GM19025 (cell line): ENCODE measurements at regions not wholly inside any gene's neighbourhood (a gene's known extent, or its start where the extent isn't known, plus 50 kb on each side); places are given as distances from the start of the nearest gene placed in this dataset.
"Not testable (repeated sequence)": the region's sequence is repeated elsewhere in the genome, so short reads cannot be mapped to it uniquely, and the experiment has no call there.

Source experiments
- ATAC-seq: cut with Tn5 transposase; IDR thresholded peaks from one replicate; pipeline ENCODE4 v1.9.1; 2021; ENCODE audit warnings: mild to moderate bottlenecking, low read depth, moderate library complexity; ENCODE audit not compliant: unreplicated experiment

GRCh38 chr4:134914250-134914649 lies 712.7 kb upstream of the PABPC4L start:
- ATAC-seq, result not testable (repeated sequence)

DNA sequence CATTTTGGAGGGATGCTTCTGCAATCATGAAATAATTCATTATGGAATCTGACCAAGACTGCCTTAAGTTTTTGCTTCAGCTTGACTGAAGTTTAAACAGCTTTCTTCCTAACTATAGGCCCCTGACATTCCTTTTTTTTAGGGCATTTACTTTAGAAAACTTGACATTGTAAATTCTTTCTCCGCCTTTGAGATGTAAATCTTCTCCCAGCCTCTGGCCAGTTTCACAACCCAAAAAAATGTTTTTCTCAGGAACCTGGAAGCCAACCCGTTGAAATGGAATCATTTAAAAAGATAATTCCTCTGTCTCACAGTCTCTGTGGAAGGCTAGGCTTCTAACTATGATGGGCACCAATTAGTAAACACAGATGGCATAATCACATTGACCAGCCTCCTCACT lies 710.4 kb upstream of the PABPC4L start:
- ATAC-seq, result no peak

DNA sequence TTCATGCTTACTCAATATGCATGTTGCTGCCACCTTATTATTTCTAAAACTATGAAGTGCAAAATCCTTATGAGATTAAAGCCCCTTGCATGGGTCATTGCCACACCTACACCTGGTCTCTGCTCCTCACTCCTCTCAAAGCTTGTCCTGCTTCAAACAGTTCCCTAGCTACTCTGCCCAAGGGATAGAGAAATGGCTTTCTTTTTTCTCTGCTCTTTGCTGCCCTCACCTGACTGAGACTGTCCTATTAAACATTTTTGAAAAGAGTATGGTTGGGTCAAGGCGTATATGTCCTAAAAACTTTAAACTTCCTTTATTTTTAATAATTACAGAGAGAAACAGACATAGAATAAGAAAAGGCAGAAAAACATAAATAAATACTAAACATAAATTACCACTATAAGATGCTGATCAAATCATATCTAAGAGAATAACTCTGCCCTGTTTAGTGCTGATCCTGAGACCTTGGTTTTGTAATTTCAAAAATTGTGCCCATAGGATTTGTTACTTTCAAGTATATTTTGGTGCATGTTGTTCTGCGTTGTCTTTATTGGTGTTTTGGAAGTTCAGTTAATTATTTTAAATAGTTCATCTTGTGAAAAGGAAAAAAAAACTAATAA lies 704.9 kb upstream of the PABPC4L start:
- no peak for ATAC-seq

- no peak for ATAC-seq
These were observed 703.5 kb upstream of the PABPC4L start for GRCh38 chr4:134905061-134905460.

DNA sequence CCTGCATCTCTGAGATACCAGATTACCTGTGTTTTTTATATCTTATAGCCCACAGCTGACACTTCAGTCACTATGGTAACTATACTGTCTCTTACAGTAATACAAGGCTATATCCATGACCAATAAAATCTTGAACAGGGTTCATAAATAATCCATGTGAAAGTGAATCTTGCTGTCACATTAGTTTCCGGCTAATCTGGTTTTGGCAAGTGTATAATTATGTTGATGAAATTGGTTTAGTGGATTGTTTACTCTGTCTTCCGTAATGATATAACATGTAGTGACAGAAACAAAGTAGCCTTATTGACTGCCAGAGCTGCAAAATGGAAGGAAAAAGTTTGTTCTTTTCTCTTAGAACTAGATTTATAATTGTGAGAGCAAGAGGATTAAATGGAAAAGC lies 686.6 kb upstream of the PABPC4L start:
- no peak for ATAC-seq

GRCh38 chr4:134885436-134885835 lies 683.8 kb upstream of the PABPC4L start:
- no peak for ATAC-seq

- ATAC-seq, result no peak
These were observed 682.4 kb upstream of the PABPC4L start for GRCh38 chr4:134883831-134884449.

DNA sequence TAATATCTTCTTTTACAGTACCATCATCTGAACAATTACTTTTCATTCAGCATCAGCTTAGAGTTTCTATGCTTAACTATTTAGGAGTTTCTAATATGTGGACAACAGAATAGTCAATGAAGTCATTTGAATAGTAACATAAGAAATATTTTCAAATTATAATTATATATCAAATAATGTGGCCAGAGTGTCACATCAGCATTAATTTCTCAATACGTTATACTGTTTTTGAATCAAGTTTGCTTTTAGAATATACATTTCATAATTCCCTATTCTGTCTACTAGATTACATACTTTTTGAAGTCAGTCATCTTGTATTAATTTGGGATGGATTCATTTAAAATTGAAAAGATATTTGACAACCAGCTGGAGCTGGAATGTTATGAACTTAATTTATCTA lies 677.4 kb upstream of the PABPC4L start:
- no peak for ATAC-seq

DNA sequence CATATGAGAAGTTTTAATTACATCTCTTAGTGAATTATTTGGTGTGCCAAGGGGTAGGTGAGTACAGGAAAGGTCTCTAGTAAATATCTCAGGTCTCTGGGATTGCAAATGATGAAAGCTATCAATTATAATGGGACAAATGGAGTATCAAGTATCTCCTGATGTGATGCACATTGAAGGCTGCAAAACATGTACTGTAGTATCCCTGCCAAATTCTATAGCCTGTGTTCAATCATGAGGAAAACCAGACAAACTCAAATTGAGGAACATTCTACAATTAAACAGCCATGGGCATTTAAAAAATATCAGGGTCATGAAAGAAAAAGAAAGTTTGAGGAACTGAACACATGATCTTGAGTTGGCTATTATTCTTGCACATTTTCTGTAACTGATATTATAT lies 665.4 kb upstream of the PABPC4L start:
- no peak for ATAC-seq

- no peak for ATAC-seq
These were observed 664.1 kb upstream of the PABPC4L start for GRCh38 chr4:134865675-134866074.

GRCh38 chr4:134862116-134862515 lies 660.5 kb upstream of the PABPC4L start:
- ATAC-seq, result no peak

- no peak for ATAC-seq
These were observed 647.1 kb upstream of the PABPC4L start for GRCh38 chr4:134848681-134849080.

GRCh38 chr4:134830741-134831140 lies 629.2 kb upstream of the PABPC4L start:
- not testable (repeated sequence) for ATAC-seq

DNA sequence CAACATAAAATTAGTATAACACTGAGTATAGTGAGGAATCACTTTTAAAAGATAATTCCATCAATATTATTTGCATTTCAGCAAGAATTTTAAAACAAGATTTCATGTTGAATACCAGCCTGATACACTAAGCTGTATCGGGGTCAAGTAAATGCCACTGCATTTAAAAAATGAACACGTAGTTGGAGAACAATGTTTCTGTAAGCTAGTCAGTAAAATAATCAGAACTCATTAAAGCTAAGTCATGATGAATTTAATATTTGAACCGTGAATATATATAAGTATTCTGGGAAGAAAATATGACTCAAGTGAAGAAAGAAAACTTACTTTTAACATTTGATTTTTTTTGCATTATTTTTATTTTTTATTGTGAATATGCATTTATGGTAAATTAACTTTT lies 611.0 kb upstream of the PABPC4L start:
- ATAC-seq, result no peak

DNA sequence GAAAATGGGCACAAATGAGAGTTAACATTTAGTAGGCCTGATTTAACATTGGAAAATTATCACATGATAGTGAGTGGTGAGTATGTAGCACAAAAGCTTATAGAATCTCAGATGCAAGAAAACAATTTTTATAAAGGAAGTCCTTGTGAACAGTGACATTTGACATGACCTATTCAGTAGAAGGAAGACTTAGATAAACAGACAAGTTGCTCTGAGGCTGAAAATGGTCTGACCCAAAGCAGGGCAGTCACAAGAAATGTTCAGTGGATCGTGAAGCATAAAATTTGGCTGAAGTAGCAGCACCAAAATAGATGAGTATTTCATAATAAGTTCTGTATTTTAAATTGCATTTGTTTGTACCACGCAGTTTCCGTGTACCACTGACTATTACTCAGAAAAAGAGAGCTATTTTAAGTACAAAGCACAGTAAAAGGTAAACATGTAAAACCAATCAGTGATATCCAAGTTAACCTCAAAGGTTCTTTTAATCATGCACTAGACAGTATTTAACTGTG lies 605.7 kb upstream of the PABPC4L start:
- ATAC-seq, result no peak

DNA sequence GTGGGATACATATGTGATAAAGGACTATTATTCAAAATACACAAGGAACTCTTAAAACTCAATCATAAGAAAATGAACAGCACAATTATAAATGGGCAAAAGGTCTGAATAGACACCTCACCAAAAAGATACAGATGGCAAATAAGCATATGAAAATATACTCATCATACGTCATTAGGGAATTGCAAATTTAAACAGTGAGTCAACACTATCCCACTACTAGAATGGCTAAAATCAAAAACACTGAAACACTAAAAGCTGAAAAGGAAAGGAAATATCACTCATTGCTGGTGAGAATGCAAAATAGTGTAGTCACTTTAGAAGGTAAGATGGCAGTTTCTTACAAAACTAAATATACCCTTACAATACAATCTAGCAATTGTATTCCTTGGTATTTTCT lies 597.0 kb upstream of the PABPC4L start:
- ATAC-seq, result no peak

DNA sequence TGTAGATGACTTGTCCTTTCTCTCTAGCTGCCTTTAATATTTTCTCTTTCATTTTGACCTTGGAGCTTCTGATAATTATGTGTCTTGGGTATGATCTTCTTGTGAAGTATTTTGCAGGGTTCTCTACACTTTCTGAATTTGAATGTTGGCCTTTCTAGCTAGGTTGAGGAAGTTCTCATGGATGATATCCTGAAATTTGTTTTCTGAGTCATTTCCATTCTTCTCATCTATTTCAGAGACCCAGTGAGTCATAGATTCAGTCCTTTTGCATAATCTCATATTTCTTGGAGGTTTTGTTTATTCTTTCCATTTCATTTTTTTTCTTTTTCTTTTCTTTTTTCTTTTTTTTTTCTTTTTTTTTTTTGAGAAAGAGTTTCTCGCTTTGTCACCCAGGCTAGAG lies 585.7 kb upstream of the PABPC4L start:
- ATAC-seq, result no peak

- no peak for ATAC-seq
These were observed 578.7 kb upstream of the PABPC4L start for GRCh38 chr4:134780244-134780643.

DNA sequence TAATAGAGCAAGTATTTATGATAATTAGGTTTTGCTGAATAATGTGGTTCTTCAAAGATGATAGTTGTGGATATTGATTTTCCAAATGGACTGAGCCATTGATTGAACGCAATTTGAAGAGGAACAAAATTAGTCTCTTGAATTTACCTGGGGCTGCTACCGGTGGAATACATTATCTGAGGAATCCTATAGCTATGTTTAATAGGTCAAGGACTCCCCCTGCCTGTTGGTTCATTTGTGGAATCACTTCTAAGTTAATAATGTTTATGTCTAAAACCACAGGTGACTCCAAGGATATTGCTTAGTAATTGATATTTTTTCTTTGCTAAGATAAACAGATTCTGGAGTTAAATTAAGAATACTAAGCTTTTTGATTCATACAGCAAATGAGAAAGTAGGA lies 576.0 kb upstream of the PABPC4L start:
- ATAC-seq, result no peak

DNA sequence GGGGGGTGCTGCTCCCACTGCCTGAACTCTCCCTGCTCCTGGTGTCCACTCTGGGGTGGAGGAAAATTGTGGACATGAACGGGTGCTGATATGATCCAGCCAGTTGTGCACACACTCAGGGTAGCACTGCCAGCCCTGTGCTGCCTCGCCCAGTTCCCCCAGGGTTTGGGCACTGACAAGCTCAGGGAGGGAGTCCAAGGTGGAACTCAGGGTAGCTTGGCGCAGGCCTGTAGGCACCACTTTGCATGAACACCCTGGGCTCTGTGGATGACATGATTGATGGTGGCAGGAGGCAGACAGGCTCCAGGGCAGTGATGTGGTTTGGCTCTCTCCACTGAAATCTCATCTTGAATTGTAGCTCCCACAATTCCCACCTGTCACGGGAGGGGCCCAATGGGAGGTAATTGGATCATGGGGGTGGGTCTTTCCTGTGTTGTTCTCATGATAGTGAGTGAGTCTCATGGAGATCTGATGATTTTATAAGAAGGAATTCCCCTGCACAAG lies 572.0 kb upstream of the PABPC4L start:
- ATAC-seq, result no peak

GRCh38 chr4:134762053-134762452 lies 560.5 kb upstream of the PABPC4L start:
- no peak for ATAC-seq

DNA sequence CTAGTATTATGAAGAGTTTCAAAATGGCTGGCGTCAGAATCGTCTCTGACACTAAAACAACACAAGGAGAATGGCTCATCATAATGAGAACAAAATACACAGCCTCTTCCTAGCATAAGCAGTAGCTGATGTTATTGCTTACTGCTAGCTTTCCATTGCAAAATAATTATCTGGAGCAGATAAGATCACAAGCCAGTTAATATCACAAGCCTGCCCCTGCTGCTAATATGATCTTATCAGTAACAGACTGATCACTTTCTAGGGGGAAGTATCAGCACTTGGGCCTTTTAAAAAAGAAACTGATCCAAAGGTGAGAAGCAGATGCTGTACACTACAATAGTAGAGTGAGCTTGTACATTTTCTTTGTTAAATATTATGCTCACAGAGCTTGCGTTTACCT lies 554.8 kb upstream of the PABPC4L start:
- ATAC-seq, result no peak
